Activated CD8-positive, alpha-beta T cell treated with anti-CD3 and anti-CD28 coated beads, Interleukin-2, amount 10 ng/mL, durations not matched to agents 7 days and 5 days (primary cell): ENCODE measurements at regions not wholly inside any gene's neighbourhood (a gene's known extent, or its start where the extent isn't known, plus 50 kb on each side); places are given as distances from the start of the nearest gene placed in this dataset.
"Not testable (repeated sequence)": the region's sequence is repeated elsewhere in the genome, so short reads cannot be mapped to it uniquely, and the experiment has no call there.

Experiments
- ATAC-seq: fragments of 150-1000 bp; cut with Tn5 transposase; one replicate; pipeline ENCODE4 v1.10.0; 2021; ENCODE audit warnings: moderate library complexity
- CTCF ChIA-PET: fragments of 350-600 bp; sonication (Branson Sonifier 250); formaldehyde crosslinking; loops from one replicate; lab custom pipeline; 2021; ENCODE audit warnings: antibody characterized with exemption; lab: Charles Lee
- POLR2A ChIA-PET: fragments of 350-600 bp; sonication (Branson Sonifier 250); formaldehyde crosslinking; loops from one replicate; lab custom pipeline; 2021; ENCODE audit warnings: antibody characterized with exemption; lab: Charles Lee
- DNase-seq: peaks from one replicate; pipeline ENCODE4 v3.0.0-alpha.2; 2020
- H3K27ac Mint-ChIP-seq: one replicate; pipeline ENCODE4 v1.8.0; 2021; ENCODE audit warnings: mild to moderate bottlenecking, mixed read lengths
- H3K27me3 Mint-ChIP-seq: one replicate; pipeline ENCODE4 v1.8.0; 2021; ENCODE audit warnings: low read depth, mixed read lengths
- H3K36me3 Mint-ChIP-seq: one replicate; pipeline ENCODE4 v1.8.0; 2021; ENCODE audit warnings: low read depth, mixed read lengths
- H3K4me1 Mint-ChIP-seq: one replicate; pipeline ENCODE4 v1.8.0; 2021; ENCODE audit warnings: low read depth, mixed read lengths
- H3K4me3 Mint-ChIP-seq: one replicate; pipeline ENCODE4 v1.8.0; 2021; ENCODE audit warnings: mild to moderate bottlenecking, mixed read lengths
- H3K9me3 Mint-ChIP-seq: one replicate; pipeline ENCODE4 v1.8.0; 2022; ENCODE audit warnings: mixed read lengths; ENCODE audit not compliant: insufficient read depth

DNA sequence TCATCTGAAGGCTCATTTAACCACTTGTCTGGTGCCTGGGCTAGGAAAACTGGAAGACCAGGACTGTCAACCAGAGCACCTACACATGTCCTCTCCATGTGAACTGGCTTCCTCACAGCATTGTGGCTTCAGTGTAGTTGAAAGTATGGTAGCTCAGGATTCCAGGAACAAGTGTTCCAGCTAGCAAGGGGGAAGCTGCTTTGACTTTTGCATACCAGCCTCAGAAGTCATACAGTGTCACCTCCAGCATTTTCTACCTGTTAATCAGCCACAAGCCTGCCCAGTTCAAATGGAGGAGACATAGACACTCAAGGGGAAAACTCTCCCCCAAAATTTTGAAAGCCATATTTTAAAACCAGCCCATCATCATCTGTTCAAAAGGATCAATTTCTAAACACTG, 212.8 kb upstream of the CAND1 start:
- H3K9me3 Mint-ChIP-seq, result no peaks in the 10 kb centered on the region
- no peaks in the 10 kb centered on the region for H3K36me3 Mint-ChIP-seq
- ChIA-PET POLR2A (interaction anchor here (0.6 kb wide), 1 partner anchor 513 kb away, joined by 3 read pairs; no protein-coding TSS in a partner anchor), CTCF (no interaction called here)
- no peak overlapping the region for H3K4me3 Mint-ChIP-seq
- no peak overlapping the region for H3K27ac Mint-ChIP-seq
- H3K4me1 Mint-ChIP-seq, result no peaks in the 10 kb centered on the region
- H3K27me3 Mint-ChIP-seq, result peaks cover 8% of the 10 kb centered on the region
- DNase-seq (no peak), ATAC-seq (no peak)

DNA sequence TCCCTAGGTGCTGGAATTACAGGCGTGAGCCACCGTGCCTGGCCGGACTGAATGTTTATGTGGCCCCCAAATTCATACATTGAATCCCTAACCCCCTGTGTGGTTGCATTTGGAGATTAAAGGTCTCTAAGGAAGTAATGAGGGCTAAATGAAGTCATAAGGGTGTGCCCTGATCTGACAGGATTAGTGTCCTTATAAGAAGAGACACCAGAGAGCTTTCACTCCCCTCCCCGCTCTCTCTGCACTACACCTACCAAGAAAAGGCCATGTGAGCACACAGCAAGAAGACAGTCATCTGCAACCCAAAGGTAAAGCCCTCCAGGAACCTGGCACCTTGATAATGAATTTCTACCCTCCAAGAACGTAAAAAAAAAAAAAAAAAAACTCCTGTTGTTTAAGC, 212.1 kb upstream of the CAND1 start:
- DNase-seq (no peak), ATAC-seq (no peak)
- Mint-ChIP-seq H3K27me3 (peaks cover 11% of the 10 kb centered on the region), H3K36me3 (no peaks in the 10 kb centered on the region), H3K4me3 (no peak overlapping the region), H3K27ac (no peak overlapping the region), H3K9me3 (no peaks in the 10 kb centered on the region), H3K4me1 (no peaks in the 10 kb centered on the region)
- ChIA-PET CTCF (no interaction called here), POLR2A (no interaction called here)

DNA sequence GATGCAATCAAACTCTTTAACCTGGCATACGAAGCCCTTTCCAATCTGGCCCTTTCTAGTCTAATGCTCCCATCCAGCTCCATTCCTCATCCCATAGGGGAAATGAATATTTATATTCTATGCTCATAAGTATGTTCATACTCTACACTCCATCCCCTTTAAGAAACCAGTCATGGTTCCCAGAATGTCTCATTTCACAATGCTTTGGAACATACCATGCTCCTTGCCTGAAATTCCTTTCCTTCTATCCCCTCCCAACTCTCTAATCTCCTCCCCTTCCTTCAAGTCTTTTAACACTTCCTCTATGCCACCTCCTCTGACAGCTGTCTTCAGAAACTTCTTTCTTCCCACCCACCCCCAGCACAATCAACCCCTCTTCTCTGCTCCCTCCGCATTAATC, 207.0 kb upstream of the CAND1 start:
- no peak overlapping the region for H3K27ac Mint-ChIP-seq
- POLR2A ChIA-PET, result no interaction called here
- ATAC-seq, result no peak
- no peaks in the 10 kb centered on the region for H3K36me3 Mint-ChIP-seq
- CTCF ChIA-PET, result interaction anchor here (1.3 kb wide), 1 partner anchor 99 kb away, joined by 3 read pairs; no protein-coding TSS in a partner anchor
- H3K9me3 Mint-ChIP-seq, result no peaks in the 10 kb centered on the region
- H3K4me3 Mint-ChIP-seq, result no peak overlapping the region
- no peaks in the 10 kb centered on the region for H3K4me1 Mint-ChIP-seq
- peaks cover 25% of the 10 kb centered on the region for H3K27me3 Mint-ChIP-seq
- DNase-seq, result no peak

DNA sequence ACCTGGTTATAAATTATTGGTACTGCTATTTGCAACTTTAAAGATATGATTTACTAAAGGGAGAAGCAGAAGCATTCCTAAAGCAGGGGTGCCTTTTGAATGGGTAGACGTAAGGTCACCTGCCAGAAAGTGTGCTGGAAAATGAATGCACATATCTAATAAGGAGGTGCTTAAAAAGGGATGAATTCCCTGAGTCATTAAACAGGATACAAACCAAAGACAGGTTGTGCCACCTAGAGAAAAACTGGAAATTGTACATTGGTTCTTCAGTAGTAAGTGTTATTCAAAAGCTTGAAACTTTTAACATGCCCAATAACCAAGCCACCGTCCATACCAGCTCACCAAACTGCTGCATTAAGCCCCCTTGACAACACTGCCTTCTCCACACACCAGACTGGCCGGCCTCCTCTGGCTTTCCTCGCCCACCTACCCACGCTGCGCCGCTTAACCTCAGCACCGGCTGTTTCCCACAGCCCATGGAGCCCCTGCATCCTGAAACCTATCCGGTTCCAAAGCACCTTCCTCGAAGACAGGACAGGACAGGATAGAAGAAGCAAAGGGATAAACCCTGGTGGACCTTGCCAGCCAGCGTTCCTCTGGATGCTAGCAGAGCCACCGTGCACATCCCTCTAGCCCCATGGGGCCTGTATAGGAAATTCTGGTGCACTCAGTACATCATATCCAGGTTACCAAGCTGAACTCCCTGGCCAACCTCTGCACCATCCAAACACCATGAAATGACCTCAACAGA, 201.5 kb upstream of the CAND1 start:
- Mint-ChIP-seq H3K4me3 (peak overlapping the region; percentile 62), H3K27ac (no peak overlapping the region), H3K4me1 (peaks cover 16% of the 10 kb centered on the region), H3K9me3 (no peaks in the 10 kb centered on the region), H3K36me3 (no peaks in the 10 kb centered on the region), H3K27me3 (peaks cover 45% of the 10 kb centered on the region)
- ChIA-PET CTCF (no interaction called here), POLR2A (no interaction called here)
- no peak for DNase-seq
- no peak for ATAC-seq

DNA sequence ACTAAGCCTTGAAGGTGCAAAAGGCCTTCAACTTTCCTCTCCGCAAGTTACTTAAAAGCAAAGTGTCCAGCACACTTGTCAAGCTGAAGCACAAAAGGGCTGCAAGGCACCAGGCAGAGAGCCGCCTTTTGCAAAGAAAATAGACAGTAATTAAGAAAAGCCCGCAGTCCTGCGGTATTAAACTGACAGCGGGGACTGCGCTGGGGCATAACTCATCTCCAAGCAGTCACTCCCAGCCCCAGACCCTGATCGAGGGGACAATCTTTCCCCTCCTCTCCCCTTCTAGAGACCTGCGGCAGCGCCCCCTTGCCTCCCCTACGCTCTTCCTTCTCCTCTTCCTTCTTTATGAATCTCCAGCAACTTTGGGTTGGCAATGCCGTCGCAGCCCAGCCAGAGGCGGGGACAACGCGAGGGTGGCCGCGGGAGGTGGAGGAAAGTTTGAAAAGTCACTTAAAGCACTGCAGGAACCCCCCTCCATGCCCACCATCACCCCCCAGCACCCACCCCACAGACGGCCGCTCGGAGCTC, 200.9 kb upstream of the CAND1 start:
- DNase-seq (no peak), ATAC-seq (no peak)
- ChIA-PET CTCF (no interaction called here), POLR2A (no interaction called here)
- no peaks in the 10 kb centered on the region for H3K9me3 Mint-ChIP-seq
- H3K27me3 Mint-ChIP-seq, result peaks cover 41% of the 10 kb centered on the region
- H3K4me3 Mint-ChIP-seq, result peak overlapping the region; percentile 62
- no peak overlapping the region for H3K27ac Mint-ChIP-seq
- peaks cover 16% of the 10 kb centered on the region for H3K4me1 Mint-ChIP-seq
- no peaks in the 10 kb centered on the region for H3K36me3 Mint-ChIP-seq

DNA sequence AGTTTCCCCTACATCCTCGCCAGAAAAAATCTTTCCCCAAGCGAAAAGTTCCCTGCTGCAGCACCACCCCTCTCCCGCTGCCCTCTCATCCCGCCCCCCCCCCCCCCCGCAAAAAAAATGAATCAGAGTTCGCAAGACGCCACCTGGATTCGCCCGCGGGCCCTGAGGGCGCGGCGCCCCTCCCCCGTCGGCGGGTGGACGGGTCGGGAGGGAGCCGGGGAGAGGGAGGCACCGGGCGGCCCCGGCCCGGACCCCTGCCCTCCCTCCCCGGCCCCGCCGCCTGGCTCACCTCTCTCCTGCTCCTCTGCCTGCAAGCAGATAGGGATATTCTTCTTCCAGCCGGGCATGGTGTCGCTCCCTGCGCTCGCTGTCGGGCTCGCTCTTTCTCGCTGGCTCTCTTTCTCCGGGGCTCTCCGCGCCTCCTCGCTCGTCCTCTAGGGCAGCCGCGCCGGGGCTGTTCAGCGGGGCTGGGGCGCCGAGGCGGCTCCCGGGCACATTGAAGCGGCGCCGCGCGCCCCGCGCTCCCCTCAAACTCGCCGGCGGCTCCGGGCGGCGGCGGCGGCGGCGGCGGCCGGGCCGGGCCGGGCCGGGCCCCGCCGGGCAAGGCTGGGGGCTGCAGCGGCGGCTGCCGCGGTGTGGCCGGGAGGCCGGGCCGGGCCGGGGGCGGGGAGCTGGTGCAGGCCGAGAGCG, 200.3 kb upstream of the CAND1 start:
- DNase-seq (peak; percentile 50), ATAC-seq (peak; percentile 82)
- peaks cover 16% of the 10 kb centered on the region for H3K4me1 Mint-ChIP-seq
- peak overlapping the region; percentile 74 for H3K4me3 Mint-ChIP-seq
- H3K36me3 Mint-ChIP-seq, result no peaks in the 10 kb centered on the region
- CTCF ChIA-PET, result no interaction called here
- H3K9me3 Mint-ChIP-seq, result no peaks in the 10 kb centered on the region
- H3K27ac Mint-ChIP-seq, result no peak overlapping the region
- POLR2A ChIA-PET, result no interaction called here
- H3K27me3 Mint-ChIP-seq, result peaks cover 41% of the 10 kb centered on the region

DNA sequence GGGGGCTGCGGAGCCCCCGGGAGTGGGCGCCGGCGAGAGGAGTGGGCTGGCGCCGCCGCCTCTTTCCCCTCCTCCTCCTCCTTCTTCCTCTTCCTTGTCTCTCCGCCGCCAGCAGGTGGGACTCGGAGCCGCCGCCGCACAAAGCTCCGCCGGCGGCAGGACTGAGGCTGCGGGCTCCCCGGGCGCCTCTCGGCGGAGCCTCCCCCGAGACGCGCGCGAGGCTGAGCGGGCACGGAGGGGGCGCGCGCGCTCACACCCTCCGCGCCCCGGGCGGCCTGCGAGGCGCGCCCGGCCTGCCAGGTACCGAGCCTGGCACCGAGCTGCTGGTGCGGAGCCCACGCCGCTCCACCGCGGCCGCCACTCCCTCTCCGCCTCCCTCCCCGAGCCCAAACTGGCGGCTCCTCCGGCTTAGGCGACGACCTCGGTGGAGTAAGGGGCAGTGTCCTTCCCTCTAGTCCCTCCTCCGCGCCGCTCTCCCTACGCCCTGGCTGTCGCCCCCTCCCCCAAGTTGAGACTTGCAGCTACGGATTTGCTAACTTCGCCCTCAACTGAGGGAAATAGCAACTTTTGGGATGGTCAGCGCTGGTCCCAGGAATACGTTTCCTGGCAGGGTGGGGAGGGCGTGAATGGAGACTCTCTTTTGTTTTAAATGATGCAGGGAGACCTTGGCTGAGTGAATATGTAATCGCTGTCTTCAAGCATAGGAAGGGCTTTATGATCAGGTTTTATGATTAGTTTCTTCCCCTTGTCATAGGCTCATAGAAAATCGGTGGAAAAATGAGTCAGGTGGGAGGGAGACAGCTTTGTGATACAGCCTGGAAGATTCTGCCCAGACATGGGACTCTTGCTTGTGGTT, 199.5 kb upstream of the CAND1 start:
- peak; percentile 82 for ATAC-seq
- Mint-ChIP-seq H3K36me3 (no peaks in the 10 kb centered on the region), H3K27me3 (peaks cover 41% of the 10 kb centered on the region), H3K4me3 (peak overlapping the region; percentile 67), H3K4me1 (peaks cover 16% of the 10 kb centered on the region), H3K27ac (no peak overlapping the region), H3K9me3 (no peaks in the 10 kb centered on the region)
- POLR2A ChIA-PET, result interaction anchor here (0.6 kb wide), 1 partner anchor 526 kb away, joined by 3 read pairs; no protein-coding TSS in a partner anchor
- CTCF ChIA-PET, result no interaction called here
- peak; percentile 45 for DNase-seq

DNA sequence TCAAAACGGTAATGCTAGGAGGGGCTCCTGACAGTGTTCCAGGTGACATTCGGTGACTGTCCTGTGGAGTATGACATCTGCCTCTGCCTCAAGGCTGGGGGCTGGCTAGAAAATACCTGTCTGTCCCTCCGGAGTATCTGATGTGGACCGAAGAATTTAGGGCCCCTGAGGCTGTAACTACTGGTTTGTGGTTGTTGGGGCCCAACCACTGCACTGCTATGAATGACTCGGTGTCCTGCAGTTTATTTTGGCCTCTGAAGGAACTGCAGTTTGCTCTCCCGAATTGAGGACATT, 198.9 kb upstream of the CAND1 start:
- H3K4me1 Mint-ChIP-seq, result peaks cover 16% of the 10 kb centered on the region
- H3K9me3 Mint-ChIP-seq, result no peaks in the 10 kb centered on the region
- peaks cover 43% of the 10 kb centered on the region for H3K27me3 Mint-ChIP-seq
- POLR2A ChIA-PET, result interaction anchor here (0.6 kb wide), 1 partner anchor 526 kb away, joined by 3 read pairs; no protein-coding TSS in a partner anchor
- CTCF ChIA-PET, result no interaction called here
- peak overlapping the region; percentile 67 for H3K4me3 Mint-ChIP-seq
- no peaks in the 10 kb centered on the region for H3K36me3 Mint-ChIP-seq
- H3K27ac Mint-ChIP-seq, result no peak overlapping the region
- ATAC-seq, result no peak
- no peak for DNase-seq

DNA sequence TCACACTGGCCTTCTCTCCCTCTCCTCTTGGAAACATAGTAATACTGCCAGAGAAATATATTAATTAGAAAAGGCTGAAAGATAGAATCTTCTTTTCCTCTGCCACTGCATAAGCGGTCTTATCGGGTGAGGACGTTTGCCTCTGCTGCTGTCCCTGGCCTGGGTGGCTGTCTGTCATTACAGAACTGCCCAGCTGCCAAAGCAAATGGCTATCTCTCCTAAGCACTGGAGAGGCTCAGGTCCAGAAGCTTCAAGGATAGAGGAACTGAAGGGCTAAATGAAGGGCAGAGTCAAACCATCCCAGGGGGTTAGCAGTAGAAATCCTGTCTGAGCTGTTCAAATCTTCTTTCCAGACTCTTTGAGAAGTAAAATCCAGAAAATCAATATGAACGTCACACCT, 198.6 kb upstream of the CAND1 start:
- Mint-ChIP-seq H3K9me3 (no peaks in the 10 kb centered on the region), H3K4me1 (peaks cover 16% of the 10 kb centered on the region), H3K27me3 (peaks cover 47% of the 10 kb centered on the region), H3K36me3 (no peaks in the 10 kb centered on the region), H3K27ac (no peak overlapping the region), H3K4me3 (no peak overlapping the region)
- ATAC-seq (no peak), DNase-seq (no peak)
- POLR2A ChIA-PET, result interaction anchor here (0.6 kb wide), 1 partner anchor 525 kb away, joined by 3 read pairs; no protein-coding TSS in a partner anchor
- CTCF ChIA-PET, result no interaction called here

DNA sequence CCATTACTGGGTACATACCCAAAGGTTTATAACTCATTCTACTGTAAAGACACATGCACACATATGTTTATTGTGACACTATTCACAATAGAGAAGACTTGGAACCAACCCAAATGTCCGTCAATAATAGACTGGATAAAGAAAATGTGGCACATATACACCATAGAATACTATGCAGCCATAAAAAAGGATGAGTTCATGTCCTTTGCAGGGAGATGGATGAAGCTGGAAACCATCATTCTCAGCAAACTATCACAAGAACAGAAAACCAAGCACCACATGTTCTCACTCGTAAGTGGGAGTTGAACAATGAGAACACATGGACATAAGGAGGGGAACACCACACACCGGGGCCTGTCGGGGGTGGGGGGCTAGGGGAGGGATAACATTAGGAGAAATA, 196.9 kb upstream of the CAND1 start:
- H3K36me3 Mint-ChIP-seq, CTCF ChIA-PET, DNase-seq, H3K9me3 Mint-ChIP-seq, H3K4me3 Mint-ChIP-seq, POLR2A ChIA-PET, H3K27ac Mint-ChIP-seq, ATAC-seq: not testable (repeated sequence)
- Mint-ChIP-seq H3K4me1 (peaks cover 16% of the 10 kb centered on the region), H3K27me3 (peaks cover 38% of the 10 kb centered on the region)

DNA sequence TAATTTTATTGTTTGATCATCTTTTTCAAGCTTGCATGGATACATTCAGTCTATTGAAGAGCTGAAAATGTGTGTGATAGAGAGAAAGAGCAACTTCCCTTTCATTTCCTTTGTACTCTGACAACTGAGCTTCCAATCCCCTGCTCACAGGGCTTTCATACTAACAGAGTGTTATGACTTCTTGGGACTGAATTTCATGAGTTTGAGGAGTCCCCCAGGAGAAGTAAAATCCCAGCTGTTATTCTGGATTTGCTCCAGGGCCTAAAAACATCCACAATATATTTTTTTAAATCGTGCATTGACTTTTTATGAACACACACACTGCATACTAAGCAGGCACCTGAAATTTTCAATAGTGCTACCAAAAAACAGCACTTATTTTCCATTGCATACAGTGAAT, 195.8 kb upstream of the CAND1 start:
- DNase-seq (no peak), ATAC-seq (no peak)
- peaks cover 12% of the 10 kb centered on the region for H3K4me1 Mint-ChIP-seq
- no peak overlapping the region for H3K27ac Mint-ChIP-seq
- CTCF ChIA-PET, result interaction anchor here (1.0 kb wide), 1 partner anchor 14 kb away, joined by 3 read pairs; no protein-coding TSS in a partner anchor
- POLR2A ChIA-PET, result interaction anchor here (0.7 kb wide), 1 partner anchor 380 kb away, joined by 3 read pairs; no protein-coding TSS in a partner anchor
- H3K36me3 Mint-ChIP-seq, result no peaks in the 10 kb centered on the region
- peaks cover 28% of the 10 kb centered on the region for H3K27me3 Mint-ChIP-seq
- H3K9me3 Mint-ChIP-seq, result no peaks in the 10 kb centered on the region
- no peak overlapping the region for H3K4me3 Mint-ChIP-seq
